Erythroblast (primary cell): ENCODE measurements at regions not wholly inside any gene's neighbourhood (a gene's known extent, or its start where the extent isn't known, plus 50 kb on each side); places are given as distances from the start of the nearest gene placed in this dataset.

Experiments used
- GATA1 ChIP-seq: IDR thresholded peaks from 2 replicates; pipeline ENCODE4 v1.6.1; 2011; ENCODE audit warnings: low read depth, mild to moderate bottlenecking, control low read depth, low read length, moderate library complexity
- POLR2A ChIP-seq: IDR thresholded peaks from 2 replicates; pipeline ENCODE4 v1.6.1; 2011; ENCODE audit warnings: mild to moderate bottlenecking, low read length

GRCh38 chr5:135239453-135240282 is 159.4 kb downstream of the MACROH2A1 start:
- TF ChIP-seq POLR2A (no peak), GATA1 (no peak)
